Stimulated activated CD4-positive, alpha-beta T cell treated with anti-CD3 and anti-CD28 coated beads, Interleukin-2, amount 100 ng/mL, for 24 hours (primary cell): ENCODE measurements at regions not wholly inside any gene's neighbourhood (a gene's known extent, or its start where the extent isn't known, plus 50 kb on each side); places are given as distances from the start of the nearest gene placed in this dataset.
"Not testable (repeated sequence)": the region's sequence is repeated elsewhere in the genome, so short reads cannot be mapped to it uniquely, and the experiment has no call there.

Experiments
- DNase-seq, 2 donors: peaks; one replicate each; pipeline ENCODE4 v3.0.0-alpha.2; 2020

DNA sequence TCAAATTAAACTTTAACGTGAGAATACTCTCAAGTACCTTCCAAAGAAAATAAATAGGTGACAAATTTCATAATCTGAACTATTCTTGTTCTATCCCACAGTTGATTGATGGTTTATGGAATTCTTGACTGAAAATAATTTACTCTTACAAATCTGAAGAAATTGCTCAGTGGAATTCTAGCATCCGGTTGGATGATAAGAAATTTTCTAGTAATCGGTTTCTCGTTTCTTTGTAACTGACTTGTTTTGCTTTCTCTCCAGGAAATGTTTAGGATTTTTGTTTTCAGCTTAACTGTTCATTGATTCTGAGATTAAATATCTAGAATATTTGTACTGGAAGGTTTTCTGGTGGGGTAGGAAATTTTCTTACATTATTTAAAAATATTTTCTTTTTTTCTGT is 558.9 kb upstream of the ADAMTS5 start:
- DNase-seq, result no peak

DNA sequence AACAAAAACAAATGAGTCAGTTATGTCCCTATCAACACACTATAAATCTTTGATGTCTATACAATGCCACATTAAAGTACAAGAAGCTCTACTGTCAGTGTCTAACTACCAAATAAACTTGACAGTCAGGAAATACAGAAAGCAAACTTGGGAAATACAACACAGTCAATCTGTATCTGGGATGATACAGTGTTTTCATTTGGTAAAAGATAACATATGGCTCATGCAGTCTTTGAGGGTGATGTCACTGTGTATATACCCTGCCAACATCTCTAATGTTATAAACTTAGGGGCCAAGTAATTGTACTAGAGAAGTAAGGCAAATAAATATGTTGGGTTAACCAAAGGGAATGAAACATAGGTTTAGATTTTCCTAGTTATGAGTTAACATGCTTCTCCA is 552.5 kb upstream of the ADAMTS5 start:
- no peak for DNase-seq

DNA sequence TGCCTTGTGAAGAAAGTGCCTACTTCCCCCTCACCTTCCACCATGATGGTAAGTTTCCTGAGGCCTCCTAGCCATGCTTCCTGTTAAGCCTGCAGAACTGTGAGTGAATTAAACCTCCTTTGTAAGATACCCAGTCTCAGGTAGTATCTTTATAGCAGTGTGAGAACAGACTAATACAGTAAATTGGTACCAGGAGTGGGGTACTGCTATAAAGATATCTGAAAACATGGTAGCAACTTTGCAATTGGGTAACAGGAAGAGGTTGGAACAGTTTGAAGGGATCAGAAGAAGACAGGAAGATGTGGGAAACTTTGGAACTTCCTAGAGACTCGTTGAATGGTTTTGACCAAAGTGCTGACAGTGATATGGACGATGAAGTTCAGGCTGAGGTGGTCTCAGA is 550.3 kb upstream of the ADAMTS5 start:
- not testable (repeated sequence) for DNase-seq

DNA sequence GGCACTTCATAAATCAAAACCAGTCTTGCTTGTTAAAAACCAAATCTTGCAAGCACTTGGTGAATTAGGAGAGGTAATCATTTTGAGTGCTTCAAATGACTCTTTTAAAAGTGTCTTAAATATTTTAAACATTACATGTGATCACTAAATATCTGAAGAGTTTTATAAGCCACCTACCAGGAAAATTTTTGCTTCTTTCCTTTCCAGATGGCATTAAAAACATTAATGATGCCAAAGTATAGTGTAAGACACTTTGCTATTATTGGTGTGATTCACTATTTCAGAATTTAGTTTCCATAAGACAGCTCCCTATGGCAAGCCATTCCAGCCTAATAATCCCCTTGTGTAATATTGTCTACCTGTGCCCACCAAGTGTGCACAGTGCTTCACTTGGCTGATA is 548.8 kb upstream of the ADAMTS5 start:
- DNase-seq, result no peak

DNA sequence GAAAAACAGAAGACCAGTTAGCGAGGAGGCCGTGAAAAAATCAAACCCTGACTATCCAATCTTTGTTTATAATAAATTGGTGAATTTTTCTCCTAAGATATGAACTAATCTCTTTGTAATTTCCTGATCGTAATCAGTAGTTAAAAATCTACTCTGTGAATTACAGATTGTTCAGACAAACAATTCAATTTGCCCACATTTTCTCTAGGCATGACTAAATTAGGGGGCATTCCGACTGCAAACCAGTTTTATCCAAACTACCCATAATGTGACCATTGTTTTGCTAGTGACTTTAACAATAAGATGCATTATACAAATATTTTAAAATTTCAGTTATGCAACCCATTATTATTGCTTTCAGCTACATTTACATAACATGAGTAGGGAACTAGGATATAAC is 546.9 kb upstream of the ADAMTS5 start:
- no peak for DNase-seq

DNA sequence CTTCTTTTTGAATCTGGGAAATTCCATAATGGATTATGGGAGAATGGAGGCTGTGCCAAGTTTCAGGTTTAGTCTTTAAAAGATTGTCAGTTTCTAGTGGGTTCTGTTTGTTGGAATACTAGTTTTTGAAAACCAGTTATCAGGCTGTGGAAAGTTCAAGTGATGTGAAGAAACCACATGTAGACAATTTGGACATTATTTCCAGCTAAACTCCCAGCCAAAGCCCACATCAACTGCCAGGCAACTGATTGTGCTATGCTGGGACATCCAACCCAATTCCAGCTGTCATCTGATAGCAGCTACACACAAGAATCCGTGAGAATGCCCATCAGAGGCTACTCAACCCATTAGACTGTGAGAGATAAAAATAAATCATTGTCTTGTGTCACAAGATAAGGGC is 546.1 kb upstream of the ADAMTS5 start:
- no peak for DNase-seq

DNA sequence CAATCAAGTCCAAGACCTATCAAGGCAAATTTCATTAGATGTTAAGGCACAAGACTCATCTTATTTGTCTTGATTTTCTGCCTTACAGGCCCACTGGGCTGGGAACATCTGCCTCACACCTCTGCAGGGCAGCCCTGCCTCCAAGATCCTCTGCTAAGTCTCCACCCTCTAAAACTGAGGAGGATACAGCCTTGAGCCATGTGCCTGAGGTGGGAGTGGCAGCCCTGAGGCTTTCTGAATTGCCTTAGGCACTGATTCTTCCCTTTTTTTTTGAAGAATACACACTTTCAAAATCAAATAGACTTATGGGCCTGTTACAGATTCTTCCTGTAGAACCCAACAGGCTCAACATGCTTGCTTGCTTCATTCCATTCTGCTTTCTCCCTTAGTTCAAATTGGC is 544.3 kb upstream of the ADAMTS5 start:
- no peak for DNase-seq

DNA sequence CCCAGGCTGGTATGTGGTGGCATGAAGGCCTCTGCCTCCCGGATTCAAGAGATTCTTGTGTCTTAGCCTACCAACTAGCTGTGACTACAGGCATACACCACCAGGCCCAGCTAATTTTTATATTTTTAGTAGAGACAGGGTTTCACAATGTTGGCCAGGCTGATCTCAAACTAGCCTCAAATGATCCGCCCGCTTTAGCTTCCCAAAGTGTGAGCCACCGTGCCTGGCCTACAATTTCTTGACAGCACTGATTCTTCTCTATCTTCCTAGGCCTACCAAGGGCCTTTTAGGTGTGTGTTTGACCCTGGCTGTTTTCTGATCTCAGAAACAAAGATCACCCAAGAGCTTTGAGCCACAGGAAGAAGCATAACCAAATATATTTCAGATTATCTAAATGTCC is 540.8 kb upstream of the ADAMTS5 start:
- DNase-seq, result no peak

DNA sequence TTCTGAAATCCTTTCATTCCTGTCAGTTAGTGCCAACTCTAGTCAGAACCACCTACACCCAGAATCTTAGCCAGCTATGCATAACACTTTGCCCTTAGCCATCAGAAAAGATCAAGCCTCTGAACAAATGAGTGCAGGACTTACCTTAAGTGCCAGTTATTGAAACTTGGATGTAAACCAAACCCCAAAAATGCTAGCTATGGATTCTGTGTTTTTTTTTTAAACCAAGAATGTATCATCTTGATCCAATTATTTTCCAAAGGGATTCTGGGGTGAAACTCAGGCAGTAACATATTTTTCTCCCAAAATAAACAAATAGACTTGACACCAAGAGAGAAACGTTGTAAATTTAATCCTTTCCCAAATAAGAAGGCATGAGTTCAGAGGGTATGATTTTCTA is 538.6 kb upstream of the ADAMTS5 start:
- DNase-seq, result no peak

DNA sequence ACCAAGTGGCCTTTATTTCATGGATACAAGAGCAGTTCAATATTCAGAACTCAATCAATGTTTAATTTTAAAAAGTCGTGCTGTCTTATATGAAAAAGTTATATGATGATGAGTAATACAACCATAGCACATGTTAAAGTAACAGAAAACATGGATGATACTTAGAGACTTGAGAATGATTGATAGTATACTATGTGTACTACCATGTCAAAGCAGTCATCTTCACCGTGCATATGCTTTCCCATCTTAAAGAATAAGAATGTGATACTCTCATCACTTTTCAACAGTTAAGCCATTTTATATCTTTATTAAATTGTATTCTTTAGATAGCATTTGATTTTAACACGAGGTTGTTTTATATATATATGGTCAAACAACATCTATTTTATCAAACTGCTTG is 535.9 kb upstream of the ADAMTS5 start:
- no peak for DNase-seq

DNA sequence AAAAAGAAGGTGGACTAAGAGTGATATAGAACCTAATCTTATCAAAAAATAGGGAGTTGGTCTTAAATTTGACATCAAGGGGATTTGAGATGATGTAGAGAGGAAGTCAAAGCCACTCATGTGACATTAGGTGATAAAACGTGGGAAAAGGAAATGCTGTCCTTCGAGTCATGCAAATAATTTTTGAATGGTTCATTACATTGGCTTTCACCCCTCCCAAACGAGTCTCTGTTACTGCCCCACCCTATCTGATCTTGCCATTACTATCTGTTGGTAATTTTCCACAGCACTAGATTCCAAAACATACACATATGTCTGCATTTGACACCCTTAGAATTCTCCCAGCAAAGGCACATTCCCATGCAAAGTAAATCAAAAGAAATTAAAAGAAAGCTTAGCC is 531.1 kb upstream of the ADAMTS5 start:
- no peak for DNase-seq

DNA sequence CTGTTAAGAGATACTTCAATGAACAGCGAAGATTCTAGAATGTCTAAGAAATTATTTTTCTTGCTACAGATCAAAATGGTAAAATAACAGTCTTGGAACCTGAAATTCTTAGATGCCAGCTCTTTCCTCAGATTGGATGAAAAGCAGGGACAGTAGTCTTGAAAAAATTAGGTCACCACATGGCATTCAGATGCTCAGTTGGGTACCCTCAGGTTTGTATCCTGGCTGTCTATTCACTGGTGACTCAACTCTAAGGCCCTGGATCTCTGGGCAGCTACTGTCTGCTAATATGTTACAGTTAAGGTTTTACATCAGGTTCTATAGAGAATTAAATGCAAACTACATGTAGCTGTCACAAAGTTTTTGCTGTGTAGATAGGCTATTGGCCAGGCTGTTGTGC is 528.9 kb upstream of the ADAMTS5 start:
- no peak for DNase-seq

DNA sequence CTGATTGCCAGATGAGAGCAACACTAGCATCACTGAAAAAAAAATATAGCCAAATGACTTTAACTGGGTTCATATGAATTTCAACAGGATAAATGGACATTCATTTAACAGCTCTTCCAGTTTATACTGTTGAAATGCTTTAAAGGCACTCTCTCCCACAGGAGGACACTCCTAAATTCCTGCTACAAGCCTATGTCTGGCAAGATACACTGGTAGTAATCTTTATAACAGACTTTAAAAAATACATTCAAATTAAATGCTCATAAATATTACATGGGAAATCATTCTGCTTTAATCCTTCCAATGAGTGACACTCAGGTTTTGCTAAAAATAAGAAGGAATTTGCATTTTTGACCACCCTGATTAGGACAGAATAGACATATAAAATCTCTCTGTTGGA is 526.7 kb upstream of the ADAMTS5 start:
- no peak for DNase-seq

DNA sequence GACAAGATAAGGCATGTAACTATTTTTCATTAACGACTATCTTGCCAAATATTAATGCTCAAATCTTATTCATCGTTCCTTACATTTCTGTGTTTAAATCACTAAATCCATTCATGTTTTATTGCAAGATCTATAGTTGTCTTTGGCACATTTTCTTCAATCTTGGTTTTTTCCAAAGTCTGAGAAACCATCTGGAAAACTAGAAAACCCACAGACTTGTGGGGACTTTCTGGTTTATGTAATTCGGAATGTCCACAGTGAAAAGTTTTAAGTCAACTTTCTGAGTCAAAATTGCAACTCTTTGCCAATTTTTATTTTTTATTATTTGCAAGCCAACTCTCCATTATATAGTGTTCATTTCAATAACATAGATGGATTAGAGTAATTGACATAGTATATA is 520.8 kb upstream of the ADAMTS5 start:
- DNase-seq, result no peak

DNA sequence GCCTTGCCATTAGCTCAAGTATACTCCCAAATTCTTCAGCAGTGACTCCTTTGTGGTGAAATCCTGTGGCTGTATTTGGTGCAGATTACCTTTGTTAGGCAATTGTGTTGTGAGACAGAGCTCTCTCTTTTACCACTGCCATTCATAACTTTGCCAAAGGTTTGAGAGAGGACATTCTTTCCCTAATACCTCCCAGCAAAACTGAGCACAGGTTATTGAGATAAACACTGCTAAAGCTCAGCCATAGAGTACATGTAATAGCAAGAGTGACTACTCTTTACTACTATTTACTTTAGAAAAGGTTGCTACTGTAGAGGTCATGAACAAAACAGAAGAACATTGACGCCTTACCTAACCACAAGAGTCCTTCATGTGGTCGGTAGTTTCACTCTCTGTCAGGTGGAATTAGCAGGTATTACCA is 514.0 kb upstream of the ADAMTS5 start:
- DNase-seq, result no peak

DNA sequence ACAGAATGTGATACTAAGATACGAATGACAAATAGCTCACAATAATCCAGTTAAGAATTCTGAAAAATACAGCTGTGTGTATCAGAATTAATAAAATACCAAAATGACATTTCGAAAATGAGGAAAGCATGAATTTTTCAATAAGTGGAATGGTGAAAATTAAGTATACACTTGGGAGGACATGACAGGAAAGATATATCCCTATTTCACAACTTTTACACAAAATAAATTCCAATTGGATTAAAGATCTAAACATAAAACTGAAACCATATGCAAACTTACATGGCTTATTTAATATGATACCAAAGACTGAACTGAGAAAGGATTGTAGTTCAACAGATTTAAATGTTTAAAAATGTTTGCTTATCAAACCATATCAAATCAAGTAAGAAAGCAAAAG is 510.4 kb upstream of the ADAMTS5 start:
- DNase-seq, result no peak

DNA sequence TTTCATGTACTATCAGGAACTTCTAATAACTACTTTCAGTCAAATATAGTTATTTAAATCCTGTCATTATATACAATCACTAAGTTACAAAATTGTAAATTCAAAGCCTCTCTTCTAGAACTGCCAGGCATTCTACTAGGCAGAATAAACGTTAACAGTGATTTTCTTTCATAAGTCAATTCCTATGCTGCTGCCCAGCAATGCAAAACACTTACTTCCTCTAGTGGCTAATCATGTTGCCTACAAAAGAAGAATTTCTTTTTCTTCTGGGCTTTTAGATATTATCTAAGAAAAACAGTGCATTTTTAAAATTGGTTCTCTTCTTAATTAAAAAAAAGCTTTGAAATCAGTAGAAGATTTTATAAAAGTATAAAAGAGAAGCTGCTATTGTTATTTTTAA is 509.8 kb upstream of the ADAMTS5 start:
- no peak for DNase-seq

DNA sequence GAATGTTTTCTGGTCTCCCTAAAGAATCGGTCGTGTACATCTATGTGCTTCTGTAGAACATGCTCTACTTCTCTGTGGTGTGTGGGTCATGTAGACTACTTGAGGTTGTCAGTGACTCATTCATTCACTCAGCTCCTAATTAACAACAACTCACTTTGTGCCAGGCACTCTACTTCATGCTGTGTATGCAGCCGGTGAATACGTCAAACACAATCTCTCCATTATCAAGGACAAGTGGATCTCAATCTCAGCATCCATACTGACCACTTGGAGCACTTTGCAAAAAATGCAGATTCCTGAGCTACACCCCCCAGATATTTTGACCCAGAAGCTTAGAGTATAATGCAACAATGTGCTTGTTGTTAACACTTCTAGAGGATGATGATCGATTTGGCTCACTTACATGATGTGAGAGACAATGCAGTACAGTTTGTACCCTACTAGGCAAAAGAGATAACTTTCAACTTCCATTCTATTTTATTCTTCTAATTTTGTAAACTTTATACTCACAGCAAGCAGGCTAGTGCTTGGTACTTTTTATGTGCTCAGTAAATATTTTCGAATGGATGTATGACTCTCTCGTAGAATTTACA is 508.6 kb upstream of the ADAMTS5 start:
- DNase-seq, result no peak

DNA sequence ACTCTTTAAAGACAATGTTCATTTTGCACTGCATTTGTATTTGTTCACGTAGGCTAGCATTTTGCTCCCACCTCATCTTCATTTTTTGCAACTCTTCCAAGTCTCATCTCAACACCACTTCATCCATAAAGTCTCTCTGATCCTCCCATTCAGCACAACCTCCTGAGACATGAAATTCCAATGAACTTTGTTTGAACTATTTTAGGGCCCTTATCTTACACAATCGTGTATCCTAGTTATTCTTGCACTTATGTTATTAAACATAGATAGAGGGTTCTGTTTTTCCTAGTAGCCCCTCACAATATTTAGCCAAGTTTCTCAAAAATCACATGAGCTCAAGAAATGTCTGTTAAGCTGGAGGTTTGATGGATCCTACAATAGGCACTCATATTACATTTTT is 500.5 kb upstream of the ADAMTS5 start:
- DNase-seq, result no peak

DNA sequence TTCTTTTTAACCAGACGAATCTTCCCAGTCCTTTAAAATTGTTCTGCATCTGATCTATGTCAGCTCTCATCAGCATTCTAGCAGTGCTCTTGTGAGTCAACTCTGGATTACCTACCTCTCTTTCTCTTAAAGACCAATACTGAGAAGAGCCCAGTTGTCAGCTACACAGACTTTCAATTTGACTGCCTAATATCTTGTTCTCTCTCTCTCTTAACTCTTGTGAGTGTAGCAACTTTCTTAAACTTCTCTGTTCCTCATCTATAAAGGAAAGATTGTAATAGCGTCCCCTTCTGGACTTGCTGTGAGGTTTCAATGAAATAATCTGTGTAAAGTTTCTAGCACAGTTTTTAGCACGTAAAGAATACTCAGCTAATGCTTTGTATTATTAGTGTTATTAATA is 499.3 kb upstream of the ADAMTS5 start:
- DNase-seq, result no peak

DNA sequence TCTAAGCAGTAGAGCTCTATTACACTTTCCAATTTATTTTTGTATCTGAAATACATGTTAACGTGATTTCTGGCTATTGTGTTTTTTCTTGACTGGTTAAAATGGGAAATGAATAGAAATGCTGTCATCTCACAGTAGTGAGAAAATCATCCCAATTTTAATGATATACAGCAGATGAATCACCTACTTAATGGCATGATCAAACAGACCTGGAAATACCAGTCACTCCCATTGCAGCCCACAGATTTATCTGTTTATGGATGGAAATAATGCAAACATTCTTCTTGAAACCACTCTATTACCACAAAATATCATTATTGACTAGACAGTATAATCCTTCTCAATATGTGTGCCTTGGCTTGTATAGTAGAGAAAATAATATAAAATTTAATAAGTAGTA is 497.8 kb upstream of the ADAMTS5 start:
- DNase-seq, result no peak

DNA sequence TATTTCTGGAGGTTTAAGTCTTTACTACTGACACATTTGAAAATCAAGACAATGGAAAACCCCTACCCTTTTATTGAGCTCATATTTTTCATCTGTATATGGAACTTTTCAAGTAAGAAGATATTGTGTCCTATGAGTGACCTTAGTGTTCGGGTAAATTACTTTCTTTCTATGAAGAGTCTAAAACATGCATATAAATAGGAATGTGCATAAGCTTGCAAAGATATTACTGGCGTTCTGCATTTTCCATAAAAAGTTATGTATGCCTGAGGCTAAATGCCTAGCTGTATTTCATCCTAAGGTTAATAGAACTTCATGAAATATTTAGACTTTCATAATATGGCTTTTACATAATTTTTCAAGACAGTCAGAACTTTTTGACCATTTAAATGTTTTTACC is 495.8 kb upstream of the ADAMTS5 start:
- no peak for DNase-seq

DNA sequence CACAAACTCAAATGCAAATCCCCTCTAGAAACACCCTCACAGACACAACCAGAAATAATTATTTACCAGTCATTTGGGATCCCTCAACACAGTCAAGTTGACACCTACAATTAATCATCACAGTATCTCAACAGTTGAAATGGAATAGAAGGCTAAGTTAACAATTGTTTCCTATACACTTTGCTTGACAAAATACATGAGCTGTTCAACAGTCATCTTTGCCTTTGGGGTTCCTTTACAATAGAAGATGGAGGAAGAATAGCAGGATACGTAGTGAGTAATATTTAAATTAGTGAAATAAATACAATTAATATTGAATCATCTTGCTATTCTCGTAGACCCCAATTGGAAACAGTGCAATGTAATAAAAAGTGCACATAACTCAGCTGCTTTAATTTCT is 487.3 kb upstream of the ADAMTS5 start:
- no peak for DNase-seq

DNA sequence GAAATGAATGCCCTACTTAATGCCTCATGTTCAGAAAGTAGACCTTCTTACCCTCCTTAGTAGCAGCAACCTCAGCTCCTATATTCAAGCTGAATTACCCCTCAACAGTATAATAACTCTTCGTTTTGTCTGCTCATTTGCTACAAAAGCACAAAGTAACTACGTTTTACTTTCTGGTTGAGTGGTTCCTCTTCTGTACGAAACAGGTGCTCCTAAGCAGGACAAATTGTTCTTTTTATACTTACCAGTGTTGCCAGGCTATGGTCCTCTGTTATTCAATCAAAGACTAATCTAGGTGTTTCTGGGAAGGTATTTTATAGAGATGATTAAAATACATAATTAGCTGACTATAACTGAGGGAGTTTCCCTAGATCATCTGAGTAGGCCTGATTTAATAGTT is 484.2 kb upstream of the ADAMTS5 start:
- no peak for DNase-seq

DNA sequence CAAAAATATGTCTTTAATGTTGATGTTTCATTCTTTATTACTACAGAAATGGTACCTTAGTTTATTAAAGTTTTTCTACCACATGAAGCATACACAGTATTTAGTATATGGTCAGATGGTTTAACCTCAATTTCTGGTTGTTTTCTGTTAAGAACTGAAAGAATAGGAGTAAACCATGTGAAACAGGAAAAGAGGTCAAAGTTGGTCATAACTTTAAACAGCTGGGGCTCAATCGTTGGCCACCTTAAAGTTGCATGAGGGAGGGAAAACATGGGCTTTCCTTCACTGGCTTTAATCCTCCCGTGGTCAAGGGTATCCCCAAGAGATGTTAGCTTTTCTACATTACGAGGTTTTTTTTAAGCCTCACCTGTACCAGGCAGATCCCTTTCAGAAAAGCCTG is 483.3 kb upstream of the ADAMTS5 start:
- no peak for DNase-seq

DNA sequence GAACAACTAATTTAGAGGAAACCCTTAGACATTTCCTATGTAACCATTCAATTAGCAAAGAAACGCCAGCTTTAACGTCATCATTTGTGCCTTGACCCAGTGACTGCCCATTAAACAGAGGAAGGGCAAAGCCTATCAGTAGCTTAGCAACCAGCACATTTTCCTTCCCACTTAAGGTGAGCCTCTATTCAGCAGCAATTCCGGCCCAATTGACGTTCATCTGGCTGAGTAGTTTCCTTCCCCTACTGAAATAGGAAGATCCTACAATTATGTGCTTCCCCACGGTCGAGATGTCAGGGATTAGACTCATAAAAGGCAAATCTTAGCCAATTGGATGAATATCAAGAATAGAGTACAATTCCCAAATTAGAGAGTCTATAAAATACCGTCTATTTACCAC is 482.1 kb upstream of the ADAMTS5 start:
- DNase-seq, result no peak
